Urothelium cell line (cell line): ENCODE measurements at regions not wholly inside any gene's neighbourhood (a gene's known extent, or its start where the extent isn't known, plus 50 kb on each side); places are given as distances from the start of the nearest gene placed in this dataset.

ENCODE experiments used
- DNase-seq: peaks from one replicate; pipeline ENCODE4 v3.0.0; 2011; ENCODE audit warnings: low spot score, mixed read lengths
- FAIRE-seq: peaks from 2 replicates; lab custom pipeline; 2011; peaks lifted over from hg19 to GRCh38; lab: Jason Lieb, UNC

DNA sequence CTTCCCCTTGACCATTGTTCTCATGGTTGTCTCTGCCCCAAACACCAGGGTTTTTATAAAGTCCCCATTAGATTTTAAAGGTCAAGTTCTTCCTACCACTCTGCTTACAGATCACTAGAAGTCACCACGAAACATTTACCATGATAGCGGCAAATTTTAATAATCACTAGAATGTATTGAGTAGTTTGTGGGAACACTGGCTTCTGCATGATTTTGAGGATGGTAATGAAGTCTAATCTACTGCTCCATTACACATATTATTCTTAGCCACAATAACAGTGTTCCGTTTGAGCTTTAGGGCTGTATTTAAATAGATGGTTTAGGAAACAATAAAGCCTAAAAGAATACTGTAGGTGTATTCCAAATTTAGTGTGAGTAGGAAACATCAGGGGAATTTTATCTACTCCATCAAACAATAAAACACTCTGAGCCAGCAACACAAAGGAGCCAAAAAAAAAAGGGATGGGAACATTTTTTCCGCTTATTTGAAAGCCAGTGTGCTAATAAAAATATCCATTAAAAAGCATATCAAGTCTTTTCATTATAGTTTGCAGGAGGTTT, 49.7 kb downstream of the KLF12 start:
- FAIRE-seq, result no peak
- DNase-seq, result no peak

- DNase-seq (no peak), FAIRE-seq (no peak)
Observed at GRCh38 chr13:74082741-74083160, 51.5 kb downstream of the KLF12 start.

- DNase-seq, result no peak
- FAIRE-seq, result no peak
Observed at GRCh38 chr13:74080762-74081161, 53.4 kb downstream of the KLF12 start.

DNA sequence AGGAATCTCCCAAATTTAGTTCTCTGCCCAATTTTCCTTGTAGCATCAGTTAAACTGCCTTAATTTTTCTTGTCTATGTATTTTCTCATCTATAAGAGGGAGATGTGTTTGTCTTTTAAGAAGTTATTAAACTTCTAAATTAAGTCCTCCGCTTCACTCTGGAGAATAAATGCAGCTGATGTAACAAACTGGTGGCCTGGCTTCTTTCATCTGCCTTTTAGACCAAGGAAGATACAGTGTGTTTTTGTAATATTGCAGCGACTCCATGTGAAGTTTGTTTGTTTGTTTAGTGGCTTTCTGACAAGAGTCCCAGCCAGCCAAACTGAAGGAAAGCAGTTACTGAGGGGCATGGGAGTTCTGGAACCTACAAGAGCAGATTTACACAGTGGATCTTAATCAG, 56.4 kb downstream of the KLF12 start:
- DNase-seq (no peak), FAIRE-seq (no peak)

DNA sequence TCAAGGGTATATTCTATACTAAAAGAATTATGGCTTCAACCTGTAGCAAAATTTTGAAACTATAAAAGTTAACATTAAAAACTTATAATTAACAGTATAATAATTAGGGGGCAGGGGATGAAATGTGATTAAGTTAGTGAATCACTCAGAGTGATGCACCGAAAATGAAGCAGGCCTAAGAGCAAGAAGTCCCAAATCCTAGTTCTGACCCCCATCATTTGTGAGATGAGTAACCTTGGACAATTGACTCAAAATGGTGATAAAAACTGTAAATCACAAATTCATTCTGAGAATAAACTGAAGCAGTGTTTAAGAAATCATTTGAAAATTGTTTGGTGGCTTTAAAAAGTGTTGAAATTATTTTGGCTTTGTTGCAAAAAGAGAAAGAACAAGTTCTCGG, 56.8 kb downstream of the KLF12 start:
- FAIRE-seq (no peak), DNase-seq (no peak)

DNA sequence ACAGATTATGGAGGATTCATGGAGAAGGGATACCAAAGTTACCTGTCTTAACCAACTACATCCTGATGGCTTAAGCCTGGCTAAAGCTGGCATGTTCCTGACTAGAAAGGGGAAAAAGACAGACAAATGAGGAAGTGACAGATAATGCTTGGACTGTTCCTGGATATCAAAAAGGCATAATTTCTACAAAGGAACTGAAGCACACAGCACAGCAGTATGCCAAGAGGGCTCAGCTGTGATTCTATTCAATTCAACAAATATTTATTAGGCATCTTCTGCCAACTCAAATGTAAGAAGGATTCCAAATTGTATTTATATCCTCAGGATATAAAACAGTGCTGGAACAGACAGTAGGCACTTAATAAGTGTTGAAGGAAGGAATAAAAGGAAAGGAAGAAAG, 59.5 kb downstream of the KLF12 start:
- DNase-seq (no peak), FAIRE-seq (no peak)

DNA sequence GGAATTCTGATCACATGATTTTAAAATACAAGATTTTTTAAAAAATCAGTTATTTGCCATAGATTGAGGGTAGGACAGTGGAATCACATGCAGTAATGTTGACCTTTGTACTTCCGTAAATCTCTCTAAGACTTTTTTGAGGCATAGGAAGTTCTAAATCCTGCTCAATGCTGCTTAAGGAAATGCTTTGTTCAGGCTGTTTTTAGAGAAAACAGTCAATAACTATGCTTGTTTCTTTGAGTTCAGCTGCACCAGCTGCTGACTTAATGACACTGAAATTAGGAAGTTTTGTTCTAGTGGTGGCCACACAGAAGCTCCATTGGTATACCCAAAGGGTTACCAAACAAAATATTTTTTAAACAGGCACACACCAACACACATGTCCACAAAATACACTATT, 60.9 kb downstream of the KLF12 start:
- DNase-seq (no peak), FAIRE-seq (no peak)

DNA sequence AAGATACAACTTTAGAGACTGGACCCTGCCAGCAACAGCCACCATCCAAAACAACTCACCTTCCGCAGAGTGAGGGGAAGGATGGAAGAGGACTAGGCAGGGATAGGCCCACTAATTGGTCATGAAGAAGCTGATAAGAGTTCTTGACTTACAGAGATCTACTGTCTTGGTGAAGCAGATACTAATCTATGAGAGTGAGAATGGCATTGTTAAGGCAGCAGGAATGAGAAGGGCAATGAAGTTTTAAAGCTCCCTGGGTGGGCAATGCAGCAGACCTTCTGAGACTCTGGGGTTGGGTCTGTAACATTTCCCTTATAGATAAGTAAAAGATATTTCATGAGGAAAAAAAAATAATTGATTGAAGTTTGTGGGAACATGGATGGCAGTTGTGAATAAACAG, 63.7 kb downstream of the KLF12 start:
- FAIRE-seq, result no peak
- no peak for DNase-seq

DNA sequence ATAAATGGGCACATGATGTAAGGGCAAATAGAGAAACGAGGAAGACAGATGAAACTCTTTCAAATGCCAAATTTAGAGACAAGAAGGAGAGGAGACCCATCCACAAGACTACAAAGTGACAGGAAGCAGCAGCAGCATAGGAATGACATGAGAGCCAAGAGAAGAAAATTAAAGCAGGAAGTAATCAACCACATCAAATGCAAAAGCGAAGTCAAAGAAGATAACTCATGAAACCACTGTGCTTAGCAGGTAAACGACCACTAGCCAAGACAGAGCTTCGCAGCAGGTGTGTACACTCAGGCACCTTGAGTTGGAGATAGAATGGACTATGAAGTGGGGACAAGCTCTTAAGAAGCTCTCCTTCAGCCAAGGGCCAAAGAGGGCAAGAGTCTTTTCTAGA, 64.1 kb downstream of the KLF12 start:
- DNase-seq, result no peak
- FAIRE-seq, result no peak

GRCh38 chr13:74068471-74068870, 65.7 kb downstream of the KLF12 start:
- FAIRE-seq (no peak), DNase-seq (no peak)

DNA sequence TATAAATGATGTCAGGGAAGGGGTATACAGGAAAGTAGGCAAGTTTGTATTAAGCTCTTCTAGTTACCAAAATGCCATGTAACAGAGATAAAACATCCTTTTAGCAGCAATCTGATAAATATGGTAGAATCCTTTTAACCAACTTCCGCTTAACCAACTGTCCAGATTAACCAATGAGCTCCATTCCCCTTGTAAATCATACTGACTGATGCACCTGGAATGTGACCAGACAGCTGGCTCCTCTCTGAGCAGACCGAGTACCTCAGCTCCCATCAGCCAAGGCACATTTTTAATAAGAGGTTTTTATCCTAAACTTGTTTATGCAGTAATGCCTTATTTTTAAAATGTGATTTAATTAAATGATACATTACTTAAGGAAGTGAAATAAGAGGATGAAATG, 66.4 kb downstream of the KLF12 start:
- DNase-seq, result no peak
- FAIRE-seq, result no peak

- DNase-seq, result no peak
- FAIRE-seq, result no peak
Observed at GRCh38 chr13:74066937-74067336, 67.3 kb downstream of the KLF12 start.

GRCh38 chr13:74064805-74065312, 69.3 kb downstream of the KLF12 start:
- FAIRE-seq, result no peak
- no peak for DNase-seq

DNA sequence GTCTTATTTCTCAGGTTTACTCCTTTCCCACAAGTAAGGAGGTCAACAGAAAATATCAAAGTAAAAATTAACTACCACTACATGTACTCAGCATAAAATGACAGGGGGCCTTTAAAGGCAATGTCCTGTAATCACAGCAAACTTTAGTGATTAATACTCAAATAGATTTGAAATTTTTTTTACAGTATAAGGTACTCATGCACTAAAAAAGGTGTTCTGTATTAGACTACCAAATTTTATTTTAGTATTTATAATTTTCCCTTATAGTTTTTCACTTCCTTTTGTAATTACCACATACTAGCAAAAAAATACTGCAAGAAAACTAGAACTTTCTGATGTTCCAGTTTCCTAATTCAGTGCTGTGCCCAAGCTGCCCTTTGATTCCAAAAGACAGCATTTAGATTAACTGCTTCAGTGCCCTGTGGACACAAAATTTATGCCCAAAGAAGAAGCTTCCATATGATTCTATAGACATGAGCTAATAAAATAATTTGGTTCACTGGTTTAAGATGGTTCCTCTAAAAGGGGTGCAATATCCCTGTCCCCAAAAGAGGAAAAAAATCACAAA, 70.6 kb downstream of the KLF12 start:
- FAIRE-seq, result no peak
- no peak for DNase-seq

DNA sequence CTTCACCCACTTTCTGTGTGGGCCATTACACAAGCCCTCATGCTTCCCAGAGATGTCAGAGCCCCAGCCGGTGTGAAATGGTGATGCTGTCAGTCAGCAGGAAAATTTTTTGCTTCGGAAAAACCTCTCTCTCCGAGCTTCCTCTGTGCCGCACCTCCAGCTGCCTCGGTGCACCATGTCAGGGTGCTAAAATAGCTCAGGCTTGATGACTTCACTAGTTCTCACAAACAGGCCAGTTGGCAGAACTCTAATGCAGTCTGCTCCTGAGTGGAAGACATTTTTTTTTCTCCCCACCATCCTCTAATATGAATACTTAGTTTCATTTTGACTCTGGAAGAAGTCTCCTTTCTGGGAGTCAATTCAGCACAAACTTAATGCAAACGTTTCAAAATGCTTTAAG, 71.3 kb downstream of the KLF12 start:
- FAIRE-seq, result no peak
- DNase-seq, result no peak

- FAIRE-seq (no peak), DNase-seq (no peak)
Observed at GRCh38 chr13:74061926-74062595, 72.1 kb downstream of the KLF12 start.

DNA sequence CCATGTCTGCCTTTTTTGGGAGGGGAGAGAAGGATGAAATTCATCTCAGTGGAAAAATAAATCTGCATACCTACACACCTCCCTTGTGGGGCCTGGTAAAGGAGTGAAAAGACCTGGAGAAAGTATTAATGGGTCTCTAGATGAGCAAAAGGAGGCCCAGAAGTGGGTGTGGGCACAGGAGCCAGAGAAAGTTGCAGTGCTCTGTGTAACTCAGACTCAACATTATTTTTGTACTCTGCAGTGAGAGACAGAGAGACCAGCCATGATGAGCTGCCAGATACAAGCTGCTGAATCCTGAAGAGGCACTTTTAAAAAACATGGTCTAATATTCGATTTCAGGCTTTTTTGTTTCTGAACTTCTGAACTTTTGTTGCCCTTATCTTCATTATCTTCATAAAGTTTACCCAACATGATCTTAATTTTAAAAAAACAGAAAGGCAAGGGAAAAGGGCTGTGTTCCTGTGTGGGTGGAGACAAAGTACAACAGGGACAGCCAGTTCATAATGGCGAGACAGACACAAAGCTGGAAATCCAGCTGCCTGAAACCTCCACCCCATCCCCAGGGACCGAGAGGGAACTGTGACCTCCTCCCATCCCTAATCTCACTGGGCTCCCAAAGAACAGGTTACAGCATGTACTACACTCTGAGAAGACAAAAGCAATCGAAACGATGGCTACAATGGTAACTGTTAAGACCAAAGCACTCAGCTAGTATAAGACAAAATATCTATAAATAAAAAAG, 77.2 kb downstream of the KLF12 start:
- FAIRE-seq (no peak), DNase-seq (no peak)

- DNase-seq (no peak), FAIRE-seq (no peak)
Observed at GRCh38 chr13:74052402-74052928, 81.7 kb downstream of the KLF12 start.

DNA sequence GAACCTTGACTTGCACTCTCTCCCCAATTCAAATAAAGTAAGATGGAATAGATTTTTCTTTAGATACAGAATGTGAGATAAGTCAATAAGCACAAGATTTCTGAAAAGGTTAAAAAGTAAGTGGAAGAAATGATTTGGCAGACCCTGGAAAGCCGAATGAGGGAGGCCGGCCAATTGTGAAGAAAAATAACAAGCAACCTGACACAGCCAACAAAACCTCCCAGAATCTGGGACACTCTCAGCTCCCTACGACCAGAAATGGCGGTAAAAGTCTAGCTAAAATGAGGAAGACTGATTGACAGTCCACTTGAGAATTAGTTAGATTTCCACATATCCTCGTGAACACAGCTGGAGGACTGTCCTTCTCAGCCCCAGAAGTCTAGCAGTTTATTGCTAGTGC, 85.4 kb downstream of the KLF12 start:
- no peak for DNase-seq
- no peak for FAIRE-seq

DNA sequence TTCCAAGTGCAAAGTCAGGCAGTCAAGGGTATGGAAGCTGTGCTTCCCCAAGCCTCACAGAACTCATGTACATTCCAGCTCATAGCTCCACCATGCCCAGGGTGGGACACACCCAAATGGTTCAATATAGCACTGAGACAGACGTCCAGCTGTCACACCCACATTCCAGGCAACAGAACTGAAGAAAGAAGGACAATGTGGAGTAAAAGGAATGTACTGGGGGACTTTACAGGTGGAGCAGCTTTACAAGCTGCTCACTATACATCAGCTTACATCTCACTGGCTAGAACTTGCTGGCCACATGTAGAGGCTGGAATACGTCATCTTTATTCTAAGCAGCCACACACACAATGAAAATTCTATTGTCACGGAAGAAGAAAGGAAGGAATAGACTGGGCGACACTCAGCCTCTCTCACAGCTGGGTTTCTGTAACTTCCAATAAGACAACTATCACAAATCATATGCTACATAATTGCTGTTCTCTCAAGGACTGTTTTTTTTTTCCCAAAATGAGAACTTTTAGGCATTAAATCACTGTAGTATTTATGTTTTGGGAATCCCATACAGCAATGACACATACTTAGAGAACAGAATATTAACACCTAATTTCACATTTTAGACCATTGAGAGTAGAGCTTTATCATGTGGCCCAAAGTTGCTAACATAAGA, 86.1 kb downstream of the KLF12 start:
- DNase-seq (no peak), FAIRE-seq (no peak)

DNA sequence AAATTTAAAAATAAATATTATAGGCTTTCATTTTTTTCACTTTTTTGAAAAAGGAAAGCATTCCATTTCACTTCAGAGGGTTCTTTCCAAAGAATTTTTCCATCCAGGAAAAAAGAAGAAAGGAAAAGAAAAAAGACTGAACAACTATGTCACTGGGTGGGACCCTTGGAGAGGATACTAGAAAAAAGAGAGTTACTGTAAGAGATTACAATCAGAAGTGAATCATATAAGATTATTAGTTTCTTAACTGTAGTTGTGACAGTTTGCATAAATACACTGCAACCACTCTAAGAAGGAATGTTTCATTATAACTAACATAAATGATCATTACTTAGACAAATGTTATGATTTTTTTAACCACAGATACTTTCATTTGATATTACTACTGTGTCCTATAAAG, 87.8 kb downstream of the KLF12 start:
- no peak for DNase-seq
- no peak for FAIRE-seq
